Prostate gland (tissue), 2 donors: ENCODE measurements at regions not wholly inside any gene's neighbourhood (a gene's known extent, or its start where the extent isn't known, plus 50 kb on each side); places are given as distances from the start of the nearest gene placed in this dataset.

Source experiments
- DNase-seq: peaks from one replicate; pipeline ENCODE4 v3.0.0-alpha.2; 2019; ENCODE audit warnings: low spot score
- H3K27ac ChIP-seq, 2 donors: fragments of 200-600 bp; sonication (generic); 2 replicates each; pipeline ENCODE4 v1.5.1; 2017 to 2019
- H3K27me3 ChIP-seq: fragments of 200-600 bp; sonication (generic); replicated peaks from 2 replicates; pipeline ENCODE4 v1.5.1; 2019; ENCODE audit not compliant: insufficient read depth
- H3K36me3 ChIP-seq, 2 donors: fragments of 200-600 bp; sonication (generic); 1 replicate in 1 of 2; 2 replicates in 1 of 2; pipeline versions ENCODE4 v1.5.1 to v1.8.1; 2017 to 2019
- H3K4me1 ChIP-seq: fragments of 200-600 bp; sonication (generic); replicated peaks from 2 replicates; pipeline ENCODE4 v1.5.1; 2019
- H3K4me3 ChIP-seq, 2 donors: fragments of 200-600 bp; sonication (generic); 2 replicates each; pipeline ENCODE4 v1.5.1; 2017 to 2019
- H3K9me3 ChIP-seq: fragments of 200-600 bp; sonication (generic); 2 replicates; pipeline ENCODE4 v1.5.1; 2017
- CTCF ChIP-seq, 4 experiments: fragments of 200-600 bp in 2 of 4; fragments of 450-650 bp in 2 of 4; sonication (generic) in 2 of 4; IDR thresholded peaks; 1 replicate in 3 of 4; 2 replicates in 1 of 4; pipeline ENCODE4 v1.5.1; 2016 to 2019; ENCODE audit warnings: antibody characterized with exemption in 4 of 4, mild to moderate bottlenecking in 2 of 4, moderate library complexity in 2 of 4
- POLR2A ChIP-seq: fragments of 450-650 bp; IDR thresholded peaks from one replicate; pipeline ENCODE4 v1.6.1; 2016; ENCODE audit warnings: antibody characterized with exemption, mild to moderate bottlenecking
- POLR2AphosphoS5 ChIP-seq: sonication (generic); formaldehyde crosslinking; IDR thresholded peaks from one replicate; pipeline ENCODE4 v1.6.1; 2017; ENCODE audit warnings: antibody characterized with exemption
- WGBS: methylation state at CpG from one replicate; pipeline ENCODE4 v1.1.5; 2018; 5-methylcytosine and 5-hydroxymethylcytosine counted together
- intact Hi-C: fragments of 100-400 bp; cut with DNase I; formaldehyde crosslinking; loops from one replicate; pipeline ENCODE4 v1.14.2; 2022

- H3K36me3 ChIP-seq = no peaks in the 10 kb centered on the region
- no peak for DNase-seq
- intact Hi-C loops = no loop called here
- H3K27ac ChIP-seq = no peak overlapping the region
- no peaks in the 10 kb centered on the region for H3K9me3 ChIP-seq
- H3K4me3 ChIP-seq = no peak overlapping the region
- H3K27me3 ChIP-seq = no peaks in the 10 kb centered on the region
- H3K4me1 ChIP-seq = no peaks in the 10 kb centered on the region
- TF ChIP-seq POLR2A (no peak), POLR2AphosphoS5 (no peak), CTCF (IDR thresholded peaks at IDR 0.05) (no peak)
Measured at GRCh38 chr2:198880986-198881385, 576.8 kb downstream of the SATB2 start.

GRCh38 chr2:198880421-198880820 lies 577.3 kb downstream of the SATB2 start:
- intact Hi-C loops = no loop called here
- no peak for DNase-seq

GRCh38 chr2:198874472-198874858 lies 583.3 kb downstream of the SATB2 start:
- no peak for TF ChIP-seq CTCF (IDR thresholded peaks at IDR 0.05)
- no peak for TF ChIP-seq POLR2A
- no peak for TF ChIP-seq POLR2AphosphoS5
- H3K9me3 ChIP-seq = no peaks in the 10 kb centered on the region
- no peaks in the 10 kb centered on the region for H3K27me3 ChIP-seq
- H3K36me3 ChIP-seq = no peaks in the 10 kb centered on the region
- H3K4me1 ChIP-seq = no peaks in the 10 kb centered on the region
- no peak for DNase-seq
- no peak overlapping the region for H3K27ac ChIP-seq
- WGBS = 72% methylated on average over 2 of the region's 2 CpGs
- intact Hi-C loops = no loop called here
- H3K4me3 ChIP-seq = no peak overlapping the region

More at GRCh38 chr2:198880421-198880820, 577.3 kb downstream of the SATB2 start:
- Histone ChIP-seq H3K4me3 (no peak overlapping the region), H3K27me3 (no peaks in the 10 kb centered on the region), H3K4me1 (no peaks in the 10 kb centered on the region), H3K9me3 (no peaks in the 10 kb centered on the region), H3K27ac (no peak overlapping the region), H3K36me3 (no peaks in the 10 kb centered on the region)
- TF ChIP-seq CTCF (IDR thresholded peaks at IDR 0.05) (no peak), POLR2A (no peak), POLR2AphosphoS5 (no peak)

GRCh38 chr2:198873503-198874471 lies 584.0 kb downstream of the SATB2 start:
- no peak overlapping the region for H3K4me3 ChIP-seq
- H3K9me3 ChIP-seq = no peaks in the 10 kb centered on the region
- intact Hi-C loops = no loop called here
- H3K4me1 ChIP-seq = no peaks in the 10 kb centered on the region
- no peak for DNase-seq
- no peaks in the 10 kb centered on the region for H3K27me3 ChIP-seq
- no peaks in the 10 kb centered on the region for H3K36me3 ChIP-seq
- TF ChIP-seq CTCF (IDR thresholded peaks at IDR 0.05) (no peak), POLR2AphosphoS5 (no peak), POLR2A (no peak)
- H3K27ac ChIP-seq = no peak overlapping the region
- 95% methylated on average over 8 of the region's 8 CpGs for WGBS

GRCh38 chr2:198863655-198864054 lies 594.1 kb downstream of the SATB2 start:
- WGBS = 82% methylated on average over 5 of the region's 5 CpGs
- H3K27ac ChIP-seq = no peak overlapping the region
- H3K27me3 ChIP-seq = no peaks in the 10 kb centered on the region
- intact Hi-C loops = no loop called here
- DNase-seq = no peak
- TF ChIP-seq CTCF (IDR thresholded peaks at IDR 0.05) (no peak), POLR2AphosphoS5 (no peak), POLR2A (no peak)
- no peak overlapping the region for H3K4me3 ChIP-seq
- H3K36me3 ChIP-seq = no peaks in the 10 kb centered on the region
- no peaks in the 10 kb centered on the region for H3K4me1 ChIP-seq
- no peaks in the 10 kb centered on the region for H3K9me3 ChIP-seq
